Vagina (tissue), 2 donors: ENCODE measurements at regions not wholly inside any gene's neighbourhood (a gene's known extent, or its start where the extent isn't known, plus 50 kb on each side); places are given as distances from the start of the nearest gene placed in this dataset.
A peak's percentile ranks its signal among the peaks of the same experiment; 100 is the strongest.

Experiments
- DNase-seq, 2 donors: peaks; one replicate each; pipeline ENCODE4 v3.0.0-alpha.2; 2017; ENCODE audit errors: extremely low spot score in 2 of 2
- H3K27ac ChIP-seq: fragments of 200-600 bp; sonication (generic); one replicate; pipeline ENCODE4 v1.5.1; 2019
- H3K27me3 ChIP-seq: fragments of 200-600 bp; sonication (generic); one replicate; pipeline ENCODE4 v1.5.1; 2019
- H3K36me3 ChIP-seq, 2 donors: fragments of 200-600 bp; sonication (generic); one replicate each; pipeline ENCODE4 v1.5.1; 2017 to 2019
- H3K4me1 ChIP-seq: fragments of 200-600 bp; sonication (generic); one replicate; pipeline ENCODE4 v1.5.1; 2019
- H3K4me3 ChIP-seq, 2 donors: fragments of 200-600 bp; sonication (generic); 1 replicate in 1 of 2; 2 replicates in 1 of 2; pipeline ENCODE4 v1.5.1; 2016 to 2019
- H3K9me3 ChIP-seq: fragments of 200-600 bp; sonication (generic); one replicate; pipeline ENCODE4 v1.5.1; 2019
- CTCF ChIP-seq, 3 experiments: fragments of 450-650 bp in 2 of 3; fragments of 200-600 bp in 1 of 3; sonication (generic) in 1 of 3; IDR thresholded peaks; one replicate each; pipeline ENCODE4 v1.5.1; 2017 to 2019; ENCODE audit warnings: antibody characterized with exemption in 3 of 3, mild to moderate bottlenecking in 2 of 3, moderate library complexity in 2 of 3
- POLR2A ChIP-seq, 2 donors: fragments of 450-650 bp; IDR thresholded peaks; one replicate each; pipeline ENCODE4 v1.6.1; 2017; ENCODE audit warnings: antibody characterized with exemption in 2 of 2, mild to moderate bottlenecking in 2 of 2, moderate library complexity in 2 of 2
- POLR2AphosphoS5 ChIP-seq, 2 donors: sonication (generic); formaldehyde crosslinking; IDR thresholded peaks; one replicate each; pipeline ENCODE4 v1.9.0; 2017; ENCODE audit warnings: antibody characterized with exemption in 2 of 2, mild to moderate bottlenecking in 2 of 2, low read depth in 1 of 2; ENCODE audit not compliant: insufficient read depth in 1 of 2
- intact Hi-C: fragments of 100-400 bp; cut with DNase I; formaldehyde crosslinking; loops from one replicate; pipeline ENCODE4 v1.15.1; 2023

- Histone ChIP-seq H3K36me3 (no peaks in the 10 kb centered on the region), H3K27ac (no peak overlapping the region), H3K27me3 (no peaks in the 10 kb centered on the region), H3K9me3 (no peaks in the 10 kb centered on the region), H3K4me3 (no peak overlapping the region), H3K4me1 (no peaks in the 10 kb centered on the region)
- DNase-seq = no peak
- intact Hi-C loops = no loop called here
- no peak for TF ChIP-seq POLR2A (IDR thresholded peaks at IDR 0.05)
- TF ChIP-seq POLR2AphosphoS5 (IDR thresholded peaks at IDR 0.05; ENCODE audit: insufficient read depth in 1 of 2, low read depth in 1 of 2) = no peak
- TF ChIP-seq CTCF (IDR thresholded peaks at IDR 0.05) = no peak
Measured at GRCh38 chr1:47523835-47524215, 86.0 kb downstream of the FOXD2 start.

GRCh38 chr1:47524272-47524671, 86.4 kb downstream of the FOXD2 start:
- Histone ChIP-seq H3K9me3 (no peaks in the 10 kb centered on the region), H3K27ac (no peak overlapping the region), H3K27me3 (no peaks in the 10 kb centered on the region), H3K4me3 (no peak overlapping the region), H3K36me3 (no peaks in the 10 kb centered on the region), H3K4me1 (no peaks in the 10 kb centered on the region)
- intact Hi-C loops = no loop called here
- DNase-seq = no peak
- TF ChIP-seq CTCF (IDR thresholded peaks at IDR 0.05) (no peak), POLR2AphosphoS5 (IDR thresholded peaks at IDR 0.05; ENCODE audit: insufficient read depth in 1 of 2, low read depth in 1 of 2) (no peak), POLR2A (IDR thresholded peaks at IDR 0.05) (no peak)

- DNase-seq = no peak
- Histone ChIP-seq H3K27me3 (no peaks in the 10 kb centered on the region), H3K4me1 (no peaks in the 10 kb centered on the region), H3K36me3 (no peaks in the 10 kb centered on the region), H3K27ac (no peak overlapping the region), H3K4me3 (no peak overlapping the region), H3K9me3 (no peaks in the 10 kb centered on the region)
- intact Hi-C loops = loop anchor here (2.0 kb wide), 1 partner anchor 181 kb away; no protein-coding TSS in a partner anchor
- no peak for TF ChIP-seq POLR2AphosphoS5 (IDR thresholded peaks at IDR 0.05; ENCODE audit: insufficient read depth in 1 of 2, low read depth in 1 of 2)
Measured at GRCh38 chr1:47527653-47528272, 89.9 kb downstream of the FOXD2 start.

GRCh38 chr1:47529520-47530098, 91.8 kb downstream of the FOXD2 start:
- no peak overlapping the region for H3K4me3 ChIP-seq
- no peaks in the 10 kb centered on the region for H3K27me3 ChIP-seq
- intact Hi-C loops = no loop called here
- no peaks in the 10 kb centered on the region for H3K36me3 ChIP-seq
- peaks cover 12% of the 10 kb centered on the region for H3K4me1 ChIP-seq
- H3K9me3 ChIP-seq = no peaks in the 10 kb centered on the region
- TF ChIP-seq POLR2AphosphoS5 (IDR thresholded peaks at IDR 0.05; ENCODE audit: insufficient read depth in 1 of 2, low read depth in 1 of 2) = no peak
- no peak for TF ChIP-seq CTCF (IDR thresholded peaks at IDR 0.05)
- TF ChIP-seq POLR2A (IDR thresholded peaks at IDR 0.05) = no peak
- no peak for DNase-seq
- no peak overlapping the region for H3K27ac ChIP-seq

GRCh38 chr1:47532921-47533792, 95.3 kb downstream of the FOXD2 start:
- Histone ChIP-seq H3K27me3 (no peaks in the 10 kb centered on the region), H3K27ac (no peak overlapping the region), H3K36me3 (no peaks in the 10 kb centered on the region), H3K4me3 (peak overlapping the region; percentile 39 to 47), H3K4me1 (peaks cover 32% of the 10 kb centered on the region), H3K9me3 (no peaks in the 10 kb centered on the region)
- peak in 1 of 2 donors; percentile 36 for TF ChIP-seq POLR2AphosphoS5 (IDR thresholded peaks at IDR 0.05; ENCODE audit: insufficient read depth in 1 of 2, low read depth in 1 of 2)
- TF ChIP-seq CTCF (IDR thresholded peaks at IDR 0.05) = no peak
- intact Hi-C loops = no loop called here
- no peak for DNase-seq
